Neural progenitor cell (in vitro differentiated cells): ENCODE measurements at regions not wholly inside any gene's neighbourhood (a gene's known extent, or its start where the extent isn't known, plus 50 kb on each side); places are given as distances from the start of the nearest gene placed in this dataset.

ENCODE experiments used
- DNase-seq: peaks from one replicate; pipeline ENCODE4 v3.0.0-alpha.2; 2016; ENCODE audit warnings: low spot score
- H2AFZ ChIP-seq: fragments of 200-600 bp; sonication (generic); replicated peaks from 2 replicates; pipeline ENCODE4 v1.6.1; 2016; ENCODE audit warnings: antibody characterized with exemption
- H3F3A ChIP-seq: fragments of 200-600 bp; sonication (generic); 2 replicates; pipeline ENCODE4 v1.6.1; 2016; ENCODE audit warnings: antibody characterized with exemption, low read depth
- H3K27ac ChIP-seq: fragments of 200-600 bp; sonication (generic); 2 replicates; pipeline ENCODE4 v1.5.1; 2016; ENCODE audit warnings: mild to moderate bottlenecking
- H3K27me3 ChIP-seq: fragments of 200-600 bp; sonication (generic); 2 replicates; pipeline ENCODE4 v1.6.1; 2016; ENCODE audit warnings: mild to moderate bottlenecking, moderate library complexity
- H3K36me3 ChIP-seq: fragments of 200-600 bp; sonication (generic); 2 replicates; pipeline ENCODE4 v1.5.1; 2016
- H3K4me1 ChIP-seq: fragments of 200-600 bp; sonication (generic); 2 replicates; pipeline ENCODE4 v1.6.1; 2016; ENCODE audit warnings: mixed run types
- H3K4me2 ChIP-seq: fragments of 200-600 bp; sonication (generic); 2 replicates; pipeline ENCODE4 v1.6.1; 2016
- H3K4me3 ChIP-seq: fragments of 200-600 bp; sonication (generic); 2 replicates; pipeline ENCODE4 v1.5.1; 2016
- H3K79me2 ChIP-seq: fragments of 200-600 bp; sonication (generic); 2 replicates; pipeline ENCODE4 v1.6.1; 2016; ENCODE audit warnings: low read depth
- H3K9ac ChIP-seq: fragments of 200-600 bp; sonication (generic); 2 replicates; pipeline ENCODE4 v1.6.1; 2016
- H3K9me3 ChIP-seq: fragments of 200-600 bp; sonication (generic); 2 replicates; pipeline ENCODE4 v1.5.1; 2016; ENCODE audit warnings: low read depth
- H4K20me1 ChIP-seq: fragments of 200-600 bp; sonication (generic); 2 replicates; pipeline ENCODE4 v1.6.1; 2016; ENCODE audit warnings: low read depth
- H3K27ac Mint-ChIP-seq: 3 replicates; pipeline ENCODE4 v1.8.0; 2021; ENCODE audit warnings: mixed read lengths
- H3K27me3 Mint-ChIP-seq: 2 replicates; pipeline ENCODE4 v1.8.0; 2022; ENCODE audit warnings: low read depth, mild to moderate bottlenecking, inconsistent platforms, moderate library complexity, mixed read lengths; ENCODE audit not compliant: insufficient read depth
- H3K36me3 Mint-ChIP-seq: 3 replicates; pipeline ENCODE4 v1.8.0; 2021; ENCODE audit warnings: mixed read lengths
- H3K4me1 Mint-ChIP-seq: 3 replicates; pipeline ENCODE4 v1.8.0; 2021; ENCODE audit warnings: mixed read lengths
- H3K4me3 Mint-ChIP-seq: 3 replicates; pipeline ENCODE4 v1.8.0; 2021; ENCODE audit warnings: mild to moderate bottlenecking, moderate library complexity, mixed read lengths
- H3K9me3 Mint-ChIP-seq: 3 replicates; pipeline ENCODE4 v1.8.0; 2020; ENCODE audit warnings: mixed read lengths
- EZH2 ChIP-seq: fragments of 200-600 bp; sonication (generic); IDR thresholded peaks from 2 replicates; pipeline ENCODE4 v1.6.1; 2017; ENCODE audit warnings: antibody characterized with exemption, mild to moderate bottlenecking, moderate library complexity
- EZH2phosphoT487 ChIP-seq: fragments of 200-600 bp; sonication (generic); IDR thresholded peaks from 2 replicates; pipeline ENCODE4 v1.6.1; 2017; ENCODE audit warnings: antibody characterized with exemption
- TF ChIP-seq, protein P1 (sequence below): fragments of 200-600 bp; sonication (generic); IDR thresholded peaks from 2 replicates; pipeline ENCODE4 v1.5.1; 2017; ENCODE audit warnings: antibody characterized with exemption, mild to moderate bottlenecking

DNA sequence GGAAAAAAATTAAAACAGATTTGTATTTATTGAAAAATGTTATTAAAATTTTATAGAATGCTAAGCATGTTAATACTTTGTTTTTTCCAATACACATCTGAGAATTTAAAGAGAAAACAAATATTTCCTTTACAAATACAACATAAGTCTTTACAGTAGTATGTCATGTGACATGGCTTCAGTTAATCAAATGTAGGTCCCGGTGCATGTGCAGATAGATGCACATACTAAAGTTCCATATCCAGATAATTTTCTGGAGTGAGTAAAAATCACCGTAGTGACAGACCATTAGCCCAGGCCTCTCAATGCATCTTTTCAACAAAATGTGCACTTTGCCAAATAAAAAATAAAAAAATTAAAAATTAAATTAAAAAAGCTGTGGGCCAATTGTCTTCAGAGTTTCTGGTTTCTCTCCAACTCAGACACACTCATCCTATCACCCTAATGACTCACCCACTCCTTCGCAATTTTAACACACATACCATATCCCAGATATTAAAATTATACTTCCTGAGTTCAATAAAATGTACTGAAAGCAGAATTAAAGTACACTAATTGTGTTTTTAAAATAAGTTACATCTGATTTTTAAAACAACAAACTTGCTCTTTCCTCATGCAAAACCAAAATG is 508.1 kb downstream of the NR2F1-AS1 start:
- TF ChIP-seq EZH2 (no peak), EZH2phosphoT487 (no peak)
- TF ChIP-seq, protein P1, sequence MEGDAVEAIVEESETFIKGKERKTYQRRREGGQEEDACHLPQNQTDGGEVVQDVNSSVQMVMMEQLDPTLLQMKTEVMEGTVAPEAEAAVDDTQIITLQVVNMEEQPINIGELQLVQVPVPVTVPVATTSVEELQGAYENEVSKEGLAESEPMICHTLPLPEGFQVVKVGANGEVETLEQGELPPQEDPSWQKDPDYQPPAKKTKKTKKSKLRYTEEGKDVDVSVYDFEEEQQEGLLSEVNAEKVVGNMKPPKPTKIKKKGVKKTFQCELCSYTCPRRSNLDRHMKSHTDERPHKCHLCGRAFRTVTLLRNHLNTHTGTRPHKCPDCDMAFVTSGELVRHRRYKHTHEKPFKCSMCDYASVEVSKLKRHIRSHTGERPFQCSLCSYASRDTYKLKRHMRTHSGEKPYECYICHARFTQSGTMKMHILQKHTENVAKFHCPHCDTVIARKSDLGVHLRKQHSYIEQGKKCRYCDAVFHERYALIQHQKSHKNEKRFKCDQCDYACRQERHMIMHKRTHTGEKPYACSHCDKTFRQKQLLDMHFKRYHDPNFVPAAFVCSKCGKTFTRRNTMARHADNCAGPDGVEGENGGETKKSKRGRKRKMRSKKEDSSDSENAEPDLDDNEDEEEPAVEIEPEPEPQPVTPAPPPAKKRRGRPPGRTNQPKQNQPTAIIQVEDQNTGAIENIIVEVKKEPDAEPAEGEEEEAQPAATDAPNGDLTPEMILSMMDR = no peak
- Mint-ChIP-seq H3K4me3 (no peak overlapping the region), H3K27me3 (no peaks in the 10 kb centered on the region), H3K4me1 (no peaks in the 10 kb centered on the region), H3K27ac (no peak overlapping the region), H3K9me3 (no peaks in the 10 kb centered on the region), H3K36me3 (no peaks in the 10 kb centered on the region)
- Histone ChIP-seq H3K9ac (no peak overlapping the region), H3K4me2 (no peak overlapping the region), H3K27ac (no peak overlapping the region), H3K4me3 (no peak overlapping the region), H3K36me3 (no peaks in the 10 kb centered on the region), H3K27me3 (no peaks in the 10 kb centered on the region), H3K4me1 (no peaks in the 10 kb centered on the region), H3F3A (no peaks in the 10 kb centered on the region), H2AFZ (no peak overlapping the region), H3K79me2 (no peaks in the 10 kb centered on the region), H4K20me1 (no peaks in the 10 kb centered on the region), H3K9me3 (no peaks in the 10 kb centered on the region)
- DNase-seq = no peak

DNA sequence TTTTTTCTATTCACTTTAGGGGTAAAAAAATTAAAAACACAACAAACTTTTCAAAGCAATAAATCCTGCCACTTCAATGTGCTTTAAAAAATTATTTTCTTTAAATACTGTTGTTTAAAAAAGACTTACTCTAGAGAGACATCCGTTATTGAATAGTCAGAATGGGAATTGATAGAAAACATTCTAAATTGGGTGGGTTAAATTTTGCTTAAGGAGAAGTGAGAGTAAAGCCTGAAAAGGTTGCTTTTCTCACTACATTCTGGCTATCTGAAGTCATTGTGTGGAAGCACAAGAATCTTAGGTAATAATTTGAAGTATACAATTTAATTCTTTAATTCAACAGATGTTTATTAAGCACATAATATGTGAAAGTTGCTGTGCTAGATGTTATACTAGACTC is 509.3 kb downstream of the NR2F1-AS1 start:
- no peaks in the 10 kb centered on the region for H3F3A ChIP-seq
- no peaks in the 10 kb centered on the region for H3K4me1 ChIP-seq
- H3K9ac ChIP-seq = no peak overlapping the region
- no peak overlapping the region for H2AFZ ChIP-seq
- H3K9me3 ChIP-seq = no peaks in the 10 kb centered on the region
- H3K27me3 ChIP-seq = no peaks in the 10 kb centered on the region
- no peak overlapping the region for H3K27ac ChIP-seq
- H3K36me3 ChIP-seq = no peaks in the 10 kb centered on the region
- Mint-ChIP-seq H3K4me1 (no peaks in the 10 kb centered on the region), H3K4me3 (no peak overlapping the region), H3K27me3 (no peaks in the 10 kb centered on the region), H3K36me3 (no peaks in the 10 kb centered on the region), H3K9me3 (no peaks in the 10 kb centered on the region), H3K27ac (no peak overlapping the region)
- TF ChIP-seq EZH2phosphoT487 = no peak
- TF ChIP-seq, protein P1 = no peak
- no peak for TF ChIP-seq EZH2
- H3K4me3 ChIP-seq = no peak overlapping the region
- no peaks in the 10 kb centered on the region for H4K20me1 ChIP-seq
- H3K79me2 ChIP-seq = no peaks in the 10 kb centered on the region
- H3K4me2 ChIP-seq = no peak overlapping the region
- DNase-seq = no peak

DNA sequence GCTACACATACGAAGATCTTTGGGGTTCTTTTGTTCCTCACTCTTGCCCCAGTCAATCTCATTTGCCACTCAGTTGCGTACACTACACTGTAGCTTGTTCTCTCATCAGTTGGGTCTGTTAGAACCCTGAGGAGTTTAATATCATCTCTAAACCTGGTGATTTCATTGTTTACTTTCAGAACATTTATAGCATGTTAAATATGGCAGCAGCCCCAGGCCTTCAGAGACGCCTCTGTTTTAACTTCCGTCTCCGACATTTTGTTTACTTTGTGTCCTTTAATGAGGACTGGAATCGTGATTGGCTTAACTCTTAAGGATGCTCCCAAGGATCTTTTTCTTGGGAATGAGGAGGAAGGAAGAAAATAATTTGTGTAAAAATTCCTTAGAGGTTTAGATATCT is 510.1 kb downstream of the NR2F1-AS1 start:
- Histone ChIP-seq H3K4me1 (no peaks in the 10 kb centered on the region), H4K20me1 (no peaks in the 10 kb centered on the region), H3K27me3 (no peaks in the 10 kb centered on the region), H3K4me3 (no peak overlapping the region), H2AFZ (peak overlapping the region; percentile 75), H3K4me2 (no peak overlapping the region), H3F3A (no peaks in the 10 kb centered on the region), H3K9me3 (no peaks in the 10 kb centered on the region), H3K36me3 (no peaks in the 10 kb centered on the region), H3K27ac (no peak overlapping the region), H3K9ac (no peak overlapping the region), H3K79me2 (no peaks in the 10 kb centered on the region)
- H3K4me1 Mint-ChIP-seq = no peaks in the 10 kb centered on the region
- H3K27ac Mint-ChIP-seq = no peak overlapping the region
- no peaks in the 10 kb centered on the region for H3K27me3 Mint-ChIP-seq
- no peak for DNase-seq
- no peaks in the 10 kb centered on the region for H3K9me3 Mint-ChIP-seq
- TF ChIP-seq EZH2 (no peak), EZH2phosphoT487 (no peak)
- TF ChIP-seq, protein P1 = no peak
- H3K36me3 Mint-ChIP-seq = no peaks in the 10 kb centered on the region
- no peak overlapping the region for H3K4me3 Mint-ChIP-seq
